ENCODE measurements at regions not wholly inside any gene's neighbourhood (a gene's known extent, or its start where the extent isn't known, plus 50 kb on each side); places are given as distances from the start of the nearest gene placed in this dataset.

- TF ChIP-seq CHD1 (IDR thresholded peaks at IDR 0.05; ENCODE audit: low read length): no peak
- no peak for TF ChIP-seq GABPB2 (CRISPR knock-in tag; conservative IDR thresholded peaks at IDR 0.05)
- no peak for TF ChIP-seq KDM1A (IDR thresholded peaks at IDR 0.05)
- TF ChIP-seq TAF1 (IDR thresholded peaks at IDR 0.05; ENCODE audit: control insufficient read depth, extremely low read depth, insufficient read depth, low read length, severe bottlenecking): no peak
- TF ChIP-seq EZH2 (IDR thresholded peaks at IDR 0.05; ENCODE audit: borderline replicate concordance, low read depth, low read length): no peak
- TF ChIP-seq CTCF (IDR thresholded peaks at IDR 0.05 in 2 of 3, conservative IDR thresholded peaks at IDR 0.05 in 1 of 3; ENCODE audit: insufficient read depth in 2 of 3, low read depth in 1 of 3, low read length in 3 of 3): no peak
- TF ChIP-seq MYC (IDR thresholded peaks at IDR 0.05; ENCODE audit: low read depth, low read length): no peak
- TF ChIP-seq MYC (CRISPR knock-in tag; IDR thresholded peaks at IDR 0.05; ENCODE audit: borderline replicate concordance, low read depth): no peak
- TF ChIP-seq IRF2 (CRISPR knock-in tag; IDR thresholded peaks at IDR 0.05): no peak
- TF ChIP-seq DMBX1 (CRISPR knock-in tag; IDR thresholded peaks at IDR 0.05; ENCODE audit: borderline replicate concordance): no peak
- TF ChIP-seq NBN (IDR thresholded peaks at IDR 0.05; ENCODE audit: low read depth): no peak
- no peak for TF ChIP-seq USF1 (CRISPR knock-in tag; IDR thresholded peaks at IDR 0.05)
Observed at GRCh38 chr1:196063294-196063693, 544.9 kb downstream of the KCNT2 start.

All from K562 (cell line).